ENCODE measurements at regions not wholly inside any gene's neighbourhood (a gene's known extent, or its start where the extent isn't known, plus 50 kb on each side); places are given as distances from the start of the nearest gene placed in this dataset.

GRCh38 chr2:235411905-235412485 lies 81.8 kb upstream of the AGAP1 start:
- intact Hi-C loops (cut with DNase I) = no loop called here
- TF ChIP-seq CTCF (IDR thresholded peaks at IDR 0.05) = no peak
- no peak for TF ChIP-seq POLR2A (IDR thresholded peaks at IDR 0.05)
- Histone ChIP-seq H3K4me1 (no peaks in the 10 kb centered on the region), H3K9me3 (no peaks in the 10 kb centered on the region), H3K4me3 (no peak overlapping the region), H3K36me3 (no peaks in the 10 kb centered on the region), H3K27ac (no peak overlapping the region), H3K27me3 (no peaks in the 10 kb centered on the region)
- no peak for ATAC-seq
- no peak for DNase-seq
- 72% methylated on average over 4 of the region's 4 CpGs for WGBS (ENCODE audit: insufficient coverage, low coverage, low lambda C conversion rate, missing lambda C conversion rate)

- Histone ChIP-seq H3K27me3 (no peaks in the 10 kb centered on the region), H3K27ac (no peak overlapping the region), H3K36me3 (no peaks in the 10 kb centered on the region), H3K9me3 (no peaks in the 10 kb centered on the region), H3K4me1 (no peaks in the 10 kb centered on the region), H3K4me3 (no peak overlapping the region)
- intact Hi-C loops (cut with DNase I) = no loop called here
- TF ChIP-seq CTCF (IDR thresholded peaks at IDR 0.05) (no peak), POLR2A (IDR thresholded peaks at IDR 0.05) (no peak)
- no peak for DNase-seq
- ATAC-seq = peak in 1 of 4 donors; percentile 46
- WGBS (ENCODE audit: insufficient coverage, low coverage, low lambda C conversion rate, missing lambda C conversion rate) = no CpG with 5 or more reads among the region's 1 CpG
These were observed 80.8 kb upstream of the AGAP1 start for GRCh38 chr2:235413064-235413463.

GRCh38 chr2:235414422-235414821 lies 79.4 kb upstream of the AGAP1 start:
- DNase-seq (peak; percentile 60 to 81 (median 65)), ATAC-seq (peak; percentile 49 to 84 (median 56))
- H3K4me3 ChIP-seq = no peak overlapping the region
- H3K27me3 ChIP-seq = no peaks in the 10 kb centered on the region
- H3K36me3 ChIP-seq = no peaks in the 10 kb centered on the region
- intact Hi-C loops (cut with DNase I) = no loop called here
- H3K9me3 ChIP-seq = no peaks in the 10 kb centered on the region
- H3K27ac ChIP-seq = no peak overlapping the region
- WGBS (ENCODE audit: insufficient coverage, low coverage, low lambda C conversion rate, missing lambda C conversion rate) = 43% methylated on average over 4 of the region's 4 CpGs
- no peaks in the 10 kb centered on the region for H3K4me1 ChIP-seq
- TF ChIP-seq CTCF (IDR thresholded peaks at IDR 0.05) = no peak

- Histone ChIP-seq H3K4me3 (no peak overlapping the region), H3K4me1 (peaks cover 0 to 4% (median 0%) of the 10 kb centered on the region in 4 donors), H3K27me3 (no peaks in the 10 kb centered on the region), H3K27ac (peak overlapping the region in 1 of 3 donors; percentile 13), H3K9me3 (no peaks in the 10 kb centered on the region), H3K36me3 (no peaks in the 10 kb centered on the region)
- no peak for DNase-seq
- intact Hi-C loops (cut with DNase I) = no loop called here
- peak in 2 of 4 donors; percentile 47 to 60 for ATAC-seq
- no peak for TF ChIP-seq CTCF (IDR thresholded peaks at IDR 0.05)
- TF ChIP-seq POLR2A (IDR thresholded peaks at IDR 0.05) = no peak
- WGBS (ENCODE audit: insufficient coverage, low coverage, low lambda C conversion rate, missing lambda C conversion rate) = 48% methylated on average over 7 of the region's 7 CpGs
These were observed 76.9 kb upstream of the AGAP1 start for GRCh38 chr2:235416858-235417499.
